SK-N-SH (cell line): ENCODE measurements at regions not wholly inside any gene's neighbourhood (a gene's known extent, or its start where the extent isn't known, plus 50 kb on each side); places are given as distances from the start of the nearest gene placed in this dataset.

ENCODE experiments used
- CTCF ChIA-PET: fragments of 300-600, 350-600 bp; formaldehyde crosslinking; extraction: SDS; loops from one replicate; lab custom pipeline; 2021; lab: Yijun Ruan, JAX
- POLR2A ChIA-PET: fragments of 350-600 bp; sonication (Branson Sonifier 250); formaldehyde crosslinking; extraction: SDS; loops from one replicate; lab custom pipeline; 2020; ENCODE audit warnings: antibody characterized with exemption, inconsistent platforms; lab: Yijun Ruan, JAX
- DNase-seq: peaks from one replicate; pipeline ENCODE4 v3.0.0; 2012
- H2AFZ ChIP-seq: fragments of 200-600 bp; sonication (generic); 2 replicates; pipeline ENCODE4 v1.8.1; 2016; ENCODE audit warnings: antibody characterized with exemption, mild to moderate bottlenecking, low read depth
- H3F3A ChIP-seq: fragments of 200-600 bp; sonication (generic); replicated peaks from 2 replicates; pipeline ENCODE3; 2016; ENCODE audit warnings: antibody characterized with exemption, mild to moderate bottlenecking; ENCODE audit not compliant: insufficient read depth
- H3K27ac ChIP-seq, 2 experiments: fragments of 200-500 bp in 1 of 2; fragments of 200-600 bp in 1 of 2; sonication (Bioruptor generic) in 1 of 2; sonication (generic), shearing (Covaris generic) in 1 of 2; 2 replicates each; pipeline versions ENCODE4 v1.5.1 to v1.6.1; 2014 to 2016; ENCODE audit warnings: low read depth in 2 of 2, inconsistent platforms in 1 of 2, low read length in 1 of 2, mild to moderate bottlenecking in 1 of 2, mixed read lengths in 1 of 2
- H3K27me3 ChIP-seq: fragments of 200-600 bp; sonication (generic), shearing (Covaris generic); 2 replicates; pipeline ENCODE4 v1.6.1; 2016; ENCODE audit warnings: mixed run types; ENCODE audit not compliant: insufficient read depth
- H3K36me3 ChIP-seq, 2 experiments: fragments of 200-500 bp in 1 of 2; fragments of 200-600 bp in 1 of 2; sonication (Bioruptor generic) in 1 of 2; sonication (generic) in 1 of 2; replicated peaks in 1 of 2; 2 replicates each; pipeline versions ENCODE3 to v1.5.1; 2014 to 2016; ENCODE audit warnings: low read length in 1 of 2, mild to moderate bottlenecking in 1 of 2; ENCODE audit not compliant: insufficient read depth in 2 of 2, control insufficient read depth in 1 of 2
- H3K4me1 ChIP-seq, 2 experiments: fragments of 200-500 bp in 1 of 2; fragments of 200-600 bp in 1 of 2; sonication (Bioruptor generic) in 1 of 2; sonication (generic), shearing (Covaris generic) in 1 of 2; 2 replicates each; pipeline versions ENCODE4 v1.5.1 to v1.6.1; 2014 to 2016; ENCODE audit warnings: low read depth in 1 of 2, low read length in 1 of 2, mixed run types in 1 of 2; ENCODE audit not compliant: insufficient read depth in 2 of 2, control insufficient read depth in 1 of 2
- H3K4me2 ChIP-seq: fragments of 200-600 bp; sonication (generic), shearing (Covaris generic); 2 replicates; pipeline ENCODE4 v1.6.1; 2017; ENCODE audit warnings: mixed run types
- H3K4me3 ChIP-seq, 2 experiments: fragments of 200-500 bp in 1 of 2; fragments of 200-600 bp in 1 of 2; sonication (Bioruptor generic) in 1 of 2; sonication (generic), shearing (Covaris generic) in 1 of 2; 2 replicates each; pipeline versions ENCODE4 v1.5.1 to v1.8.1; 2014 to 2016; ENCODE audit warnings: low read depth in 2 of 2, inconsistent platforms in 1 of 2, low read length in 1 of 2, mild to moderate bottlenecking in 1 of 2, mixed read lengths in 1 of 2, moderate library complexity in 1 of 2
- H3K79me2 ChIP-seq: fragments of 200-600 bp; sonication (generic); 2 replicates; pipeline ENCODE4 v1.8.1; 2017; ENCODE audit warnings: mild to moderate bottlenecking; ENCODE audit not compliant: insufficient read depth
- H3K9ac ChIP-seq: fragments of 200-600 bp; sonication (generic); 2 replicates; pipeline ENCODE4 v1.6.1; 2017; ENCODE audit warnings: mixed run types
- H3K9me2 ChIP-seq: fragments of 200-600 bp; sonication (generic); 2 replicates; pipeline ENCODE4 v1.6.1; 2017; ENCODE audit warnings: mixed run types
- H3K9me3 ChIP-seq: fragments of 200-600 bp; sonication (generic); 2 replicates; pipeline ENCODE4 v1.6.1; 2017; ENCODE audit warnings: mixed run types, mild to moderate bottlenecking, moderate library complexity
- H4K20me1 ChIP-seq: fragments of 200-600 bp; sonication (generic); 2 replicates; pipeline ENCODE4 v1.6.1; 2017; ENCODE audit warnings: mild to moderate bottlenecking, mixed run types; ENCODE audit not compliant: insufficient read depth
- ELF1 ChIP-seq: IDR thresholded peaks from 2 replicates; pipeline ENCODE4 v1.4.0; 2012
- FOXJ3 ChIP-seq: sonication (generic); formaldehyde crosslinking; IDR thresholded peaks from 2 replicates; pipeline ENCODE4 v1.5.1; 2020; ENCODE audit warnings: mild to moderate bottlenecking, missing genetic modification reagents
- GABPA ChIP-seq: IDR thresholded peaks from 2 replicates; pipeline ENCODE4 v1.4.0; 2012; ENCODE audit warnings: low read depth, mild to moderate bottlenecking
- JUND ChIP-seq: IDR thresholded peaks from 2 replicates; pipeline ENCODE4 v1.4.0; 2012
- MEF2A ChIP-seq: IDR thresholded peaks from 2 replicates; pipeline ENCODE4 v1.4.0; 2012; ENCODE audit warnings: low read depth, borderline replicate concordance
- MXI1 ChIP-seq: IDR thresholded peaks from 2 replicates; pipeline ENCODE4 v1.6.1; 2012; ENCODE audit warnings: mild to moderate bottlenecking, low read depth, low read length, improper control_type of control experiment
- NRF1 ChIP-seq: IDR thresholded peaks from 2 replicates; pipeline ENCODE4 v1.6.1; 2012; ENCODE audit warnings: low read depth, mild to moderate bottlenecking, low read length
- RAD21 ChIP-seq: IDR thresholded peaks from 2 replicates; pipeline ENCODE4 v1.6.1; 2012; ENCODE audit warnings: mild to moderate bottlenecking, low read length
- RFX5 ChIP-seq: IDR thresholded peaks from 2 replicates; pipeline ENCODE4 v1.6.1; 2012; ENCODE audit warnings: mild to moderate bottlenecking, improper control_type of control experiment, low read length
- RXRA ChIP-seq: IDR thresholded peaks from 2 replicates; pipeline ENCODE4 v1.4.0; 2012; ENCODE audit warnings: low read depth, mild to moderate bottlenecking, borderline replicate concordance
- SMC3 ChIP-seq: IDR thresholded peaks from 2 replicates; pipeline ENCODE4 v1.6.1; 2012; ENCODE audit warnings: low read depth, low read length, improper control_type of control experiment
- TAF1 ChIP-seq: IDR thresholded peaks from 2 replicates; pipeline ENCODE4 v1.6.1; 2012; ENCODE audit warnings: low read depth, mild to moderate bottlenecking, low read length, moderate library complexity, borderline replicate concordance
- TEAD4 ChIP-seq: IDR thresholded peaks from 2 replicates; pipeline ENCODE4 v1.4.0; 2012; ENCODE audit warnings: mild to moderate bottlenecking, borderline replicate concordance; ENCODE audit not compliant: insufficient read depth
- YY1 ChIP-seq: IDR thresholded peaks from 2 replicates; pipeline ENCODE4 v1.4.0; 2012; ENCODE audit warnings: low read depth, mild to moderate bottlenecking
- WGBS: methylation state at CpG from one replicate; pipeline ENCODE4 v1.1.6; 2017; ENCODE audit warnings: low lambda C conversion rate; 5-methylcytosine and 5-hydroxymethylcytosine counted together
- TF ChIP-seq, protein P1 (sequence below): IDR thresholded peaks from 2 replicates; pipeline ENCODE4 v1.4.0; 2012; ENCODE audit warnings: low read depth, borderline replicate concordance
- TF ChIP-seq, protein P2 (sequence below): IDR thresholded peaks from 2 replicates; pipeline ENCODE4; 2012
- TF ChIP-seq, protein P3 (sequence below): fragments of 200-600 bp; sonication (generic); IDR thresholded peaks from 2 replicates; pipeline ENCODE4 v1.6.1; 2017; ENCODE audit warnings: antibody characterized with exemption, mild to moderate bottlenecking, moderate library complexity
- TF ChIP-seq, protein P4 (sequence below): IDR thresholded peaks from 2 replicates; pipeline ENCODE4 v1.4.0; 2012; ENCODE audit warnings: low read depth, borderline replicate concordance

DNA sequence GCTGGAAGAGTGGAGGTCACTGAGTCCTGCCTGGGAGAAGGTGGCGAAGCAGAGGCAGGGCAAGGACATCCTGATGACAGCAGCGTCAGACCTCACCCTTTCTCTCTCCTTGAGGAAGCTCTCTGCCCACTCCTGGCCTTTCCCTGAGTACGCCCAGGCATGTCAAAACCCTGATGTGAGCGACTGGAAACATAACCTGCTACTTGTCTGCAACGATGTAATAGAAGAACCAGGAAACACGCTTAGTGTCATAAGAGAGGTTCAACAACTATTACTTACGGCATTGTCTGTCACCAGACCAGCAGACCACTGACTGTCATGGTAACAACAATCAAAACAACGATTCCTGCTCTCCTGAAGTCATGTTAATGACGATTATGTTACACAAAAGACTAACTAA lies 152.4 kb downstream of the ACTL7B start:
- no peaks in the 10 kb centered on the region for H3K36me3 ChIP-seq
- H3K79me2 ChIP-seq: no peaks in the 10 kb centered on the region
- H3F3A ChIP-seq: no peaks in the 10 kb centered on the region
- H3K4me1 ChIP-seq: no peaks in the 10 kb centered on the region
- no peak overlapping the region for H3K27ac ChIP-seq
- 9% methylated on average over 9 of the region's 9 CpGs for WGBS
- H4K20me1 ChIP-seq: no peaks in the 10 kb centered on the region
- no peaks in the 10 kb centered on the region for H3K27me3 ChIP-seq
- H3K9me3 ChIP-seq: no peaks in the 10 kb centered on the region
- no peak for TF ChIP-seq GABPA
- no peak for TF ChIP-seq JUND
- TF ChIP-seq RAD21: no peak
- TF ChIP-seq ELF1: no peak
- TF ChIP-seq TEAD4: no peak
- no peak for TF ChIP-seq SMC3
- no peak for TF ChIP-seq MXI1
- TF ChIP-seq RFX5: no peak
- TF ChIP-seq, protein P1, sequence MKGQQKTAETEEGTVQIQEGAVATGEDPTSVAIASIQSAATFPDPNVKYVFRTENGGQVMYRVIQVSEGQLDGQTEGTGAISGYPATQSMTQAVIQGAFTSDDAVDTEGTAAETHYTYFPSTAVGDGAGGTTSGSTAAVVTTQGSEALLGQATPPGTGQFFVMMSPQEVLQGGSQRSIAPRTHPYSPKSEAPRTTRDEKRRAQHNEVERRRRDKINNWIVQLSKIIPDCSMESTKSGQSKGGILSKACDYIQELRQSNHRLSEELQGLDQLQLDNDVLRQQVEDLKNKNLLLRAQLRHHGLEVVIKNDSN: no peak
- no peak for TF ChIP-seq TAF1
- no peak for TF ChIP-seq YY1
- no peak for TF ChIP-seq MEF2A
- TF ChIP-seq NRF1: no peak
- no peak for TF ChIP-seq RXRA
- TF ChIP-seq FOXJ3 (CRISPR knock-in tag): no peak
- TF ChIP-seq, protein P2, sequence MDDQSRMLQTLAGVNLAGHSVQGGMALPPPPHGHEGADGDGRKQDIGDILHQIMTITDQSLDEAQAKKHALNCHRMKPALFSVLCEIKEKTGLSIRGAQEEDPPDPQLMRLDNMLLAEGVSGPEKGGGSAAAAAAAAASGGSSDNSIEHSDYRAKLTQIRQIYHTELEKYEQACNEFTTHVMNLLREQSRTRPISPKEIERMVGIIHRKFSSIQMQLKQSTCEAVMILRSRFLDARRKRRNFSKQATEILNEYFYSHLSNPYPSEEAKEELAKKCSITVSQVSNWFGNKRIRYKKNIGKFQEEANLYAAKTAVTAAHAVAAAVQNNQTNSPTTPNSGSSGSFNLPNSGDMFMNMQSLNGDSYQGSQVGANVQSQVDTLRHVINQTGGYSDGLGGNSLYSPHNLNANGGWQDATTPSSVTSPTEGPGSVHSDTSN: no peak
- TF ChIP-seq, protein P3, sequence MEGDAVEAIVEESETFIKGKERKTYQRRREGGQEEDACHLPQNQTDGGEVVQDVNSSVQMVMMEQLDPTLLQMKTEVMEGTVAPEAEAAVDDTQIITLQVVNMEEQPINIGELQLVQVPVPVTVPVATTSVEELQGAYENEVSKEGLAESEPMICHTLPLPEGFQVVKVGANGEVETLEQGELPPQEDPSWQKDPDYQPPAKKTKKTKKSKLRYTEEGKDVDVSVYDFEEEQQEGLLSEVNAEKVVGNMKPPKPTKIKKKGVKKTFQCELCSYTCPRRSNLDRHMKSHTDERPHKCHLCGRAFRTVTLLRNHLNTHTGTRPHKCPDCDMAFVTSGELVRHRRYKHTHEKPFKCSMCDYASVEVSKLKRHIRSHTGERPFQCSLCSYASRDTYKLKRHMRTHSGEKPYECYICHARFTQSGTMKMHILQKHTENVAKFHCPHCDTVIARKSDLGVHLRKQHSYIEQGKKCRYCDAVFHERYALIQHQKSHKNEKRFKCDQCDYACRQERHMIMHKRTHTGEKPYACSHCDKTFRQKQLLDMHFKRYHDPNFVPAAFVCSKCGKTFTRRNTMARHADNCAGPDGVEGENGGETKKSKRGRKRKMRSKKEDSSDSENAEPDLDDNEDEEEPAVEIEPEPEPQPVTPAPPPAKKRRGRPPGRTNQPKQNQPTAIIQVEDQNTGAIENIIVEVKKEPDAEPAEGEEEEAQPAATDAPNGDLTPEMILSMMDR: no peak
- TF ChIP-seq, protein P4, sequence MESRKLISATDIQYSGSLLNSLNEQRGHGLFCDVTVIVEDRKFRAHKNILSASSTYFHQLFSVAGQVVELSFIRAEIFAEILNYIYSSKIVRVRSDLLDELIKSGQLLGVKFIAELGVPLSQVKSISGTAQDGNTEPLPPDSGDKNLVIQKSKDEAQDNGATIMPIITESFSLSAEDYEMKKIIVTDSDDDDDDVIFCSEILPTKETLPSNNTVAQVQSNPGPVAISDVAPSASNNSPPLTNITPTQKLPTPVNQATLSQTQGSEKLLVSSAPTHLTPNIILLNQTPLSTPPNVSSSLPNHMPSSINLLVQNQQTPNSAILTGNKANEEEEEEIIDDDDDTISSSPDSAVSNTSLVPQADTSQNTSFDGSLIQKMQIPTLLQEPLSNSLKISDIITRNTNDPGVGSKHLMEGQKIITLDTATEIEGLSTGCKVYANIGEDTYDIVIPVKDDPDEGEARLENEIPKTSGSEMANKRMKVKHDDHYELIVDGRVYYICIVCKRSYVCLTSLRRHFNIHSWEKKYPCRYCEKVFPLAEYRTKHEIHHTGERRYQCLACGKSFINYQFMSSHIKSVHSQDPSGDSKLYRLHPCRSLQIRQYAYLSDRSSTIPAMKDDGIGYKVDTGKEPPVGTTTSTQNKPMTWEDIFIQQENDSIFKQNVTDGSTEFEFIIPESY: no peak
- H3K9me2 ChIP-seq: no peaks in the 10 kb centered on the region
- H3K4me3 ChIP-seq: no peak overlapping the region
- ChIA-PET POLR2A (no interaction called here), CTCF (interaction anchor here (0.6 kb wide), 1 partner anchor 21 kb away, joined by 4 read pairs; no protein-coding TSS in a partner anchor)
- H3K4me2 ChIP-seq: no peak overlapping the region
- no peak overlapping the region for H2AFZ ChIP-seq
- no peak for DNase-seq
- H3K9ac ChIP-seq: no peak overlapping the region
